ENCODE measurements at regions not wholly inside any gene's neighbourhood (a gene's known extent, or its start where the extent isn't known, plus 50 kb on each side); places are given as distances from the start of the nearest gene placed in this dataset.

DNA sequence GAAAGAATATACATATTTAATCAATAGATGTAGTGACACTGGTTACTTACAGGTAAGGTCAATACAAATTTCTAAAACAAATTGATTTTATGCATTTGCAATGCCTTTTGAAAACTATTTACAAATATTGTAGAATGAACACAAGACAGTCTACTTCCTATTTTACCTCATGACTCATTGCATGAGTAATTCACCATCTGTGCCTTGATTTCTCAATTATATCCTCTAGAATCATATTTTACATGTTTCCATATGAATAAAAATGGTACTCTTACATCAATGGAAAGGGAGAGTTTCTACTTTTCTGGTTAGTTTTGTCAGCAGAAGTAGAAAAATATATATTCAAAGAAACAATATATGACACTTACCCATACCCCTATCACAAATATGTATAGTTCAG is 203.8 kb upstream of the CDH7 start:
- no peak for DNase-seq

DNA sequence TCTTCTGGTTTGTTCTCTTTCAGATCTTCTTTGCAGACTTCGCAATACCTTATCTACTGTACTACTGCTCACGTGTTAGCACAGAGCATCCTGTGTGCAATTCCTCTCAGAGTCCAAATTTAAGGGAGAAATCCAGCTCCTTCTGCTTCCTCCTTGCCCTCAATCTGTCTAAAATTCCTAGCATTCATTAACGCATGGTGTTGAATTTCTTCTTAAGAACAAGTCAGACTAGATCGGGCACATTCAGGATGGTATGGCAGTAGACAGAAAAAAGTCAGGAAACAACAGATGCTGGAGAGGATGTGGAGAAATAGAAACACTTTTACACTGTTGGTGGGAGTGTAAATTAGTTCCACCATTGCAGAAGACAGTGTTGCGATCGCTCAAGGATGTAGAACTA is 206.1 kb upstream of the CDH7 start:
- DNase-seq: no peak

DNA sequence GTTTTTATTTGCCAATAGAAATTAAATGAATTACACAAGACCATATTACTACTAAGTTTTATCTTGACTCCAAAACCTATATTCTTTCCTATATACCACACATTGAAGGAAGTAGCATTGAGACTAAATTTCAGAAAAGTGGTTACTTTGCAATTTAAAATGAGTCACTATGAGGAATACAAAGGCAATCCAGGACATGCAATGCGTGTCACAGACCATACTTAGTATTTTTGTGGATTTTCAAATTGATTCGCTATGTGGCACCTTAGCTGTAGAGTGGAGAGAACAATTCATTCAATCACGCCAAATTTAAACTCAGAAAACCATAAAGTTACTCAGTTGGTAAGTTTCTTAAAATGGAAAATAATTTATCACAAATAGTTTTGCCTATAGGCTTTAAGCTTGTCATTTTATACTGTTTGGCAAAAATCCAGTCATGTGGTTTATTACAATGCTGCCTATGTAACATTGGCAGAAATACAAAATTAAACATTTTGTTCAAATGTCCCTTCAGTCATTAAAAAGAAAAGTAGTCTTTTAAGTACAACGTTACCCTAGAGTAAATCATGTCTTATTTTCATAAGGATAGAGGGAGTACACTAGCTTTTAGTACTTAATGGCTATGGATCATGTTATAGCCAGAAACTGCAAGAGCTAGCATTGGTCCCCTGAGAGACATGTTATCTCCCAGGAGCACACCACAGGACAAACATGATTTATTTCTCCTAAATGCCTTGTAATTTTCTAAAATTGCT is 222.8 kb upstream of the CDH7 start:
- DNase-seq: no peak

DNA sequence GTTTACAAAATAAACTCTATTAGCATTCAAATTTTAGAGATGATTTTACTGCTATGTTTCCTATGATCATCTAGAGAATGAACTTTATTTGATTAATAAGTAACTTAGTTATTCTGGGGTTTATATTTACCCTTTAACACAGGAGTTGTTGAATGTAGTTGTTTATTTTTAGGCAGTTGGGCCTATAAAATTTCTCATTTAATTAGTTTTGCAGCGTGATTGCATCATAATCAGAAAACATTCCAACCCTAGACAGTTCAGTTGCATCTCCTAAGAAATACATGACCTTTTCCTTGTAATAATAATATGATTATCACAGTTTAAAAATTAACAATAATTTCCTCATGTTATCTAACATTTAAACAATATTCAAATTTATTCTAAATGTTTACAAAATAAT is 224.7 kb upstream of the CDH7 start:
- DNase-seq: no peak

DNA sequence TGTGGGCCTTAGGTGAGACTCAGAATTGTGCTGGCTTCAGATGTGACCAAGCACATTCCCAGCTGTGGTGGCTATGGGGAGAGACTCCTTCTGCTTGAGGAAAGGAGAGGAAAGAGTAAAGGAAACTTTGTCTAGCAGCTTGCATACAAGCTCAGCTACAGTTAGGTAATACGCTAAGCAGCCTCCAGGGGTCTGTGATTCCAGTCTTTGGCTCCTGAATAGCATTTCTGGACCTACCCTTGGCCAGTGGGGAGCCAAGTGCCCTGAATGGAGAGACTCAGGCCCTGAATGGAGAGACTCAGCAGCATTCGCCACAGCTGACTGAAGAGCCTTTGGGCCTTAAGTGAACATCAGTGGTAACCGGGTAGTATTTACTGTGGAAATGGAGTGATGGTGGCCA is 227.4 kb upstream of the CDH7 start:
- DNase-seq: no peak

DNA sequence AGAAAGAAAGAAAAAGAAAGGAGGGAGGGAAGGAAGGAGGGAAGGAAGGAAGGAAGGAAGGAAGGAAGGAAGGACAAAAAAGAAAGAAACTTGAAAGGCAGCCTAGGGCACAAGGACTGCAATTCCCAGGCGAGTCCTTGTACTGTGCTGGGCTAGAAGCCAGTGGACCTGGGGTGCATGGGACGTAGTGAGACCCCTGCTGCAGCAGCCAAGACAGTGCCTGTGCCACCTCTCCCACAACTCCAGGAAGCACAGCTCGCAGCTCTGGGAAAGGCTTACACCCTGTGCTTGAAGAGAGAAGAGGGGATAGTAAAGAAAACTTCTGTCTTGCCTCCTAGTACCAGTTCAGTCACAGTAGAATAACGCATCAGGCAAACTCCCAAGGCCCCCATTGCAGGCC is 227.9 kb upstream of the CDH7 start:
- DNase-seq: no peak

DNA sequence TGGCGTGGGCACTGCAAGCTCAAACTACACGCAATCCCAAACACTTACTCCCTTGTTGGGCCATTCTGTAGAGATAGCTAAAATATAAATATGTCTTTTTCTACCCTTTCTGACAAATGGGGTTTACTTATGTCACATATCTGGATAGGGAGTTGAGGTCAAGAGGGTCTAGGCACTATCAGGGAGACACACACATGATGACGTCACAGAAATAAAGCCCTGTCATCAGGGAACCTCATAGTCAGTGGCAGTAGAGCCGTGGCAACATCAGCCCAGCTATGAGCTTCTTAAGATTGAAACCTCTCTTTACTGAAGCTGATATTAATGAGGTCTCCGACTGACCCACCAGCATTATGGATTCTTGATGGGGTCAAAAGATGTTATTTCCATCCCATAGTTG is 234.6 kb upstream of the CDH7 start:
- no peak for DNase-seq

DNA sequence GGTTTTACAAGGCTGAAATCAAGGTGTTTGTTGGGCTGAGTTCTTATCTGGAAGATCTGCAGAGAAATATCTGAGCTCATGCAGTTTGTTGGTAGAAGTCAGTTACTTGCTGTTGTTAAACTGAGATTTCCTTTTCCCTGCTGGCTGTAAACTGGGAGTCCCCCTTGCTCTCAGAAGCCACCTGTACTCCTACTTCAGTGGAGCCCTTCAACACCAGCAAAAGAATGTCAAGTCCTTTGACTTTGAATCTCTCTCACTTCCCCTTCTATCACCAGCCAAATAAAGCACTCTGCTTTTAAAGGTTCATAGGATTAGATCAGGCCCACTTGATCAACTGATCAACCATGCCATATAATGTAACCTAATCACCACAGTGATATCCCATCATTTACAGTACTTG is 252.2 kb upstream of the CDH7 start:
- no peak for DNase-seq

DNA sequence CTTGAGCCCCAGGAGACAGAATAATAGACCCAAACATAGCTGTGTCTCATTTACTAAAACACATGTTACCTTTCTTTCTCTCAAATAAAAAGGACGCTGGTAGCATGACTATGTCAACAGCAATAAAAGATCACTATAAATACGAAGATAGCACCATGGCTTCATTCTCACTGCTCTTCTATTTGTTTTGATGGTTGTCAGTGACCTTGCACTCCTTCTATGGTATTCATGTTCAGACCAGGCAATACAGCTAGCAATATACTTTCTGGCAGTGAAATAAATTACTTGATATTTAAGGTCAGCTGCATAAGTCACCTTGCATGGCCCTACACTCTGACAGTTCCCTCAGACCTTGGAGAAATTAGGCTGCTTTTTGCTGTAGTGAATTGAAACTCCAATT is 263.2 kb upstream of the CDH7 start:
- DNase-seq: no peak

DNA sequence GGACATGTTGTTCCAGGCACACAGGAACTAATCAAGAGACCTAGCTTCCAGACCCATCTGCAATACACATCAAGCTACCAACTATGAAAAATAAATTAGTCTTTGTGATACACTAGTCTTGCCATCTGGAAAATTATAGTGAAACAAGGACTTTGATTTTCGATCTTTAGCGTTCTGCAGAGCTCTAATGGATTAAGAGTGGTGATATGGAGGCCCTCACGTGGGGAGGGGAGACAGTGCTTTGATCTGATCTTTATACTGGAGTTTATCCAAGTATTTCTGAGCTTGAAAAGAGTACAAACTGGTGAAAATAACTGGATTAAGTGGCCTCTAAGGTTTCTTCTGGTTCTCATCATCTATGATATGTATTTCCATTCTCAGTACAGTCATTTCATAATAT is 273.4 kb upstream of the CDH7 start:
- DNase-seq: no peak

DNA sequence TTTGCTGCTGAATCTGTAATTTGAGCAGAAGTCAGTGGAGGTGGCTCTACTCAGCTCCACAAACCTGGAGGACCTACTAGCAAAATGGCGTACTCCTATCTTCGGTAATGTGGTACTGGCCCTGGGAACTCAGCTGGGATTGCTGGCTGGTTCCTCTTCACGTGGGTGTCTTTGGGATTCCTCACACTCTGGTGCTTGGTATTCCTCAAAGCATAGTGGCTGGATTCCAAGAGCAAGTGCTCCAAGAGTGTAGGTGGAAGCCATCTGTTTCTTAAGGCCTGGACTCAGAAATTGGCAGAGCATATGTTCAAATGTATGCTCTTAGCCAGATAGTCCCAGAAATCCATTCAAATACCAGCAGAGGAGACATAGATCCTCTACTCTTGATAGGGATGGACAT is 281.9 kb upstream of the CDH7 start:
- DNase-seq: no peak

DNA sequence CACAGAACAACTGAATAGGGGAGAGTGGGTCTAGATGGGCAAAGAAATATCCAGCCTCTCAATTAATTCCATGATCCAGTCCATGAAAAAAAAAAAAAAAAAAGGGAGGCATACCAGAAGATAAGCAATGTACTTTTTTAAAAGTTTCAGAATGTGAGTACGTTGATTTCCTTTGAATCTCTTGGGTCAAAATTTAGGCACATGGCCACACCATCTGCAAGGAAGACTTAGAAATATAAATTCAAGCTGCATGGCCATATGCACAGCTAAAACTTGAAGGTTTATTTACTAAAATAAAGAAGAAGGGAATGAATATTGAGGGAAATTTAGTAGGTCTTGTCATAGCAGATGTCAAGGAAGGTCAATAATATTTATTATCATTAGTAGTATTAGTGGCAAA is 286.5 kb upstream of the CDH7 start:
- no peak for DNase-seq

DNA sequence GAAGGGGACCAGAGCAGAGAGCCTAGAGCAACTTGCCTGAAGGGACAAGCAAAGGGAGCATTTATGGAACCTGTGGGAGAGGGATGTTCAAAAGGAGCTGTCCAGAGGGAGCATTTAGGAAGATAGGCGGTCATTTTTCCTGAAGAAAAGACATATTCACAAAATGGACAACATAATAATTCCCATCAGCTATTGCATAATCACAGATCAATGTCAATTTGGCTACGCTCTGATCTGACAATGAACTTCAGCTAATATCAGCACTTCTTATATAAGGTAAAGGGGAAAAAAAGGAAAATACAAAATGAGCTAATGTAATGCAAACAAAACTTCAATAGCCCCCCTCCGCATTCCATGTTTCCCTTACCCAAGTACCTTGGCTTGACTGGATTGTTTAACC is 291.1 kb upstream of the CDH7 start:
- no peak for DNase-seq

DNA sequence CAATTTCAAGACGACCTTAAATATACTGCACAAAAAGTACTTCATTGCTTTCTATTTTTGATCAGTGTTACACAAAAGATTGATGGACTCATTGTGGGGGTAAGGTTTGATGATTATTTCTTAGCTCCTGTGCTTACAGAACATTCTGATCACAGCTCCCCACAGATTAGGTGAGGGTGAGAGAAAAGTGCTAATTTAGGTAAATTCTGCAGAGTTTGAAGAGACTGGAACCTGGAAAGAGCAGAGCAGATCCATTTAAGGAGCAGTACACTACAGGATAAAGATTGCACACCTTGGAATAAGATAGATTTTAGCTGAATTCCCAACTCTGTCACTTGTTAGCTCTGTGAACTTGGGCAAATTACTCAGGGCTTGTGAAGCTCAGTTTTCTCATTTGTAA is 291.9 kb upstream of the CDH7 start:
- DNase-seq: no peak

DNA sequence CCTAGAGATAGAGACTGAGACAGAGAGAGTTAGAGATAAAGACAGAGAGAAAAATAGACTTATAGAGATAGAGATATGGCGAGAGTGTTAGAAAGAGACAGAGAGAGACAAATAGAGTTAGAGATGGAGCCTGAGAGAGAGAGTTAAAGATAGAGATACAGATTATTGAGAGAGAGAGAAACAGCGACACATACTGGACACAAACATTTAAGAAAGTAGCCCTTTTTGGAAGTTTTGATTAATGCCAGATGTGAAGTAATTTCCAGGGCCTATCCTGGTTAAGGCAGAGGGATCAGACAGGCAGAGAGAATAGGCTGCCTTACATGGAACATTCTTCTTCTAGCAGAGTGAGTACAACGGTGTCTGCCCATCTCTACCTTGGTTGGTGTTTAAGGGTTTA is 311.6 kb upstream of the CDH7 start:
- DNase-seq: no peak

DNA sequence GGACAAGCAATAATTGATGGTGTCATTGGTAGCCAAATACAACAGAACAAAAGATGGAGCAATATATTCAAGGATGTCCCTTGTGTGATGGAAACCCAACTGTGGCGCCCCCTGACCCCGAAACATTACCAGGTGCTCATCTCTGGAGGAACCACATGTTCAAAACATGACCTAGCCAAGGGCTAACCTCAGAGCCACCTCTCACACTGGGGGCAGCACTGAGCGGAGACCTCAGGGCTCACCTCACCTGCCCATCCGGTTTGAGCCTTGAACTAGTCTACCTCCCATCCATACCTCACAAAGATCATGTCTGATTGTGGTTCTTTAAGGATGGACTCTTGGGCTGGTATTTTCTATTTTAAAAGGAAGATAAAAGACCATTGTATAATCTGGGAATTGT is 314.4 kb upstream of the CDH7 start:
- DNase-seq: no peak

DNA sequence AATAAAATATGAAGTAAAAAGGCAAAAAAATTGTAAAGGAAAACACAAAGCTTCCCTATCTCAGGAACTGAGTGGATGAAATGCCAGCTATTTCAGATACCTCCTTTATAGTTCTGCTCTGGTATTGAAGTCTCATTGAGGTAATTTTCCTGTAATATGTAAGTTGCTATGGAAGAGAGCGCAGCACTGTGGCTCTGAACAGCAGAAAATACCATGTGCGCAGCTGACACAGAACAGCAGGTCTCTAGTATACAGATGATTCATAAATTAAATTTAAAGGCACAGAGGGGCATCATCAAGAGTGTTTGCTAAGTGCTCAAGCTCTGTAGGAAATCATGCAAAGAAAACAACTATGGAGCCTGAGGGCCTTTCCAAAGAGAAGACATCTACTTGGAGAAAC is 315.3 kb upstream of the CDH7 start:
- DNase-seq: no peak

DNA sequence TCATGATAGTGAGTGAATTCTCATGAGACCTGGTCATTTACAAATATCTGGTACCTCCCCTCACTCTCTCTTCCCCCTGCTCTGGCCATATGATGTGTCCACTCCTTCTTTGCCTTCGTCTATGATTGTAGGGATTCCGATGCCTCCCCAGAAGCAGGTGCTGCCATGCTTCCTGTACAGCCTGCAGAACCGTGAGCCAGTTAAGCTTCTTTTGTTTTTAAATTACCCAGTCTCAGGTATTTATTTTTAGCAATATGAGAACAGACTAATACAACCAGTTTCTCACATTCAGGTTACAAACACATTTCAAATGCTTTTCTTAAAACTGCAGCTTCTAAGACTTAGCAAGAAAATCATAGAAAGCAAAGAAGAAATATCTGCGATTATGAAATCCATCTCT is 321.2 kb upstream of the CDH7 start:
- DNase-seq: no peak

DNA sequence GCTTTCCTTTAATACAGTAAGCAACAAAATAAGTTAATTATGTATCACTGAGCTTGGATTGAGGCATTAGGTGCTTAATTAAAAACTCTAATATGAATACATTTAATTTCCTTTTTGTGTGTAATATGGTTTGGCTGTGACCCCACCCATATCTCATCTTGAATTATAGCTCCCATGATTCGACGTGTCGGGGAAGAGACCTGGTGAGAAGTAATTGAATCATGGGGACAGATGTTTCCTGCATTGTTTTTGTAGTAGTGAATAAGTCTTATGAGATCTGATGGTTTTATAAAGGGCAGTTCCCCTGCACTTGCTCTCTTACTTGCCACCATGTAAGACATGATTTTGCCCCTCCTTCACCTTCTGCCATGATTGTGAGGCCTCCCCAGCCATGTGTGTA is 325.4 kb upstream of the CDH7 start:
- DNase-seq: no peak

DNA sequence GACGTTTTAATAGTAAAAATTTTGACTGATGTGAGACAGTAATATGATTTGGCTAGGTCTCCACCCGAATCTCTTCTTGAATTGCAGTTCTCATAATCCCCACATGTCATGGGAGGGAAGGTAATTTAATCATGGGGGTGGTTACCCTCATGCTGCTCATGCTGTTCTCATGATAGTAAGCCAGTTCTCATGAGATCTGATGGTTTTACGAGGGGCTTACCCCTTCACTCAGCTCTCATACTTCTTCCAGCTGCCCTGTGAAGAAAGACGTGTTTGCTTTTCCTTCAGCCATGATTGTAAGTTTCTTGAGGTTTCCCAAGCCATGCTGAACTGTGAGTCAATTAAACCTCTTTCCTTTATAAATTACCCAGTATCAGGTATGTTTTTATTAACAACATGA is 327.0 kb upstream of the CDH7 start:
- no peak for DNase-seq

DNA sequence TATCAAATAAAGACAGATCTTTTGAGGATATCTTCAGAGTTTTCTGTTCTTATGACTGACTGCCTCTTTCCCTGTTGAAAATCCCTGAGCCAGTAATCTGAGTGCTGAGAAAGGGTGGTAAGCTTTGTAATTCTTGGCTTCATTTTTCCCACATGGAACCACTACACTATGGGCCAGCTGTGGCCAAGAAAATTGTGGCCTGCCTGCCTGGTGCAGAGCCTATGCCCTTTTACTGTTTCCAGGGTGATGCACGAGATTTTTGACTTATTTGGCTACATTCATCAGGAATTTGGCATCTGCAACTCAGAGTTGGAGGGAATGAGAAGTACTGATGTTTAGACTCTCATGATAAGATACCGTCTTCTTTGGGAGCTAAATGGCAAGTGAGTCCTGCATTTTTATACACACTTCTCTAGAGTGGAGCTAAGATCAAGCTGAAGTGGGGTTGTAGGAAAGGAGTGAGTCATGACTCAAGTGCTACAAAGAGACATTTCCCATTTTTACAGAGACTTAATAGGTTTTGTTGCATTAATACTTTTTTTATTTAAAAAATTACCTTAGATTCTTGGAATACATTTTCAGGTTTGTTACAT is 328.2 kb upstream of the CDH7 start:
- DNase-seq: no peak

DNA sequence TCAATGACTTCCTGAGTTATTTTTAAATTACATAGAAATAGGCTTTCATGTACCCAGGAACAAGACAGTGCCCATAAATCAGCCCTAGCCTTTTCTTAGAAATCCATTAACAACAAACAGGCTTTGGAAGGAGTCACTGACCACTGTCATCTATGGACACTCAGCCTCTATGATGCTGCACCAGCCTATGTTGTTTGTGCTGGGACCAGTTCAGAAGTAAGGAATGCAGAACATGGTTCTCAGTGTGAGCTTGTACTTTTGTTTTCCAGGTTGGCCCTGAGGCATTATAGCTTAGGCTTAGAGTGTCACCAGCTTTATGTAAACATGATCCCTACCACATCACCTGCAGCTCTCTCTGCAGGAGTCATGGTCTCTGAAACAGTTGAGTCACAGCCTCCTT is 335.7 kb upstream of the CDH7 start:
- no peak for DNase-seq

DNA sequence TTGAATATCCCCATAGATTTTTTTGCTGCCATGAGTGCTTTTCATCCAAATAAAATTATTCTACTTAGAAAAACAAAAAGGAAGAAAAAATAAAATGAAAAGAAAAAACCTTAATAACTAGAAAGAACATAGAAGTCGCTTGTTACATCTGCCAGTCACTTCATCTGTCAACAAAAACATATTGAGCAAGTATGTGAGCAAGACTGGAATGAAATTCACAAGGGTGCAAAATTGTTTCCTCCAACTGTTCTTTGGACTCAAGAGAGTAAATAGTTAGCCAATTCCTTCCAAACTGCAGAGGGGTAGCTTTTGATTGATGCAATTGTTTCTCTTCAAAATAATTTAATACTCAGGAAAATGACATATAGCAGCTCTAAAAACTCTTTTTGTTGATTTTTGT is 336.3 kb upstream of the CDH7 start:
- no peak for DNase-seq

DNA sequence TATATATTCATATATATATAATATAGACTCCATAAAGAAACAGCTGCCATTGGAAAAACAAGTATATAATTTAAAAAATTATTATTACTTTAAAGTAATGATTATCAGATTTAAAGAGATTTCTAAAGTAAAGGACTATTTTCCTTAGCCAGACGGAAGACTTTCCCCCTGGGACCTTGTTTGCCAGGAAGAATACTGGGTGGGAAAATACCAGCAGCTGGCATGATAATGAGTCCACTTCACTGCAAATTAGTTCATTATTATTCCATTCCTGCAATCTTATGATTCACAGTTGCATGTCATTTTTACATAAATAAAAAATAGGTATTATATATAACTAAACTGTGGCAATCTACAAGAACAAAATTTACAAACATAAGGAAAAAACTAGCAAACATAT is 339.8 kb upstream of the CDH7 start:
- DNase-seq: no peak

DNA sequence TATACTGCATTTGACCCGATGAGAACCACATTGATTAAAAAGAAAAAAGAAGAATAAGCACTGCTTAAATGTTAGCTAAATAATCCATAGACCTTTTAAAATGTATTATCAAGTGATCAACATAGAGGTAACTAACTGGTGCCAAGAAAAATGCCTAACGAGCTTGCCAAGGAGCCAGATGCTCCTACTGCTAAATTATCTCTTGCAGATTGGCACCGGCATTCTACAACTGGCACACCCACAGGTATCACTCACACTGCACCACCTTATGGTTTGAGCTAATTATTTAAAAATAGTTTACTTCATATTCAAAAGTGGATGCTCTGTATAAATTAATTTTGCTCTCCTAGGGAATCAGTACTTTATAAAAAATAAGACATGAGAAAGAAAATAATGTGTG is 341.6 kb upstream of the CDH7 start:
- no peak for DNase-seq

All from KG1 (cell line).